Neural progenitor cell (in vitro differentiated cells): ENCODE measurements at regions not wholly inside any gene's neighbourhood (a gene's known extent, or its start where the extent isn't known, plus 50 kb on each side); places are given as distances from the start of the nearest gene placed in this dataset.

Experiments used
- CTCF ChIP-seq: fragments of 200-600 bp; sonication (generic); IDR thresholded peaks from 2 replicates; pipeline ENCODE4 v1.5.1; 2017; ENCODE audit warnings: antibody characterized with exemption, mild to moderate bottlenecking
- EZH2 ChIP-seq: fragments of 200-600 bp; sonication (generic); IDR thresholded peaks from 2 replicates; pipeline ENCODE4 v1.6.1; 2017; ENCODE audit warnings: antibody characterized with exemption, mild to moderate bottlenecking, moderate library complexity
- EZH2phosphoT487 ChIP-seq: fragments of 200-600 bp; sonication (generic); IDR thresholded peaks from 2 replicates; pipeline ENCODE4 v1.6.1; 2017; ENCODE audit warnings: antibody characterized with exemption

- no peak for TF ChIP-seq EZH2
- TF ChIP-seq CTCF, result no peak
- no peak for TF ChIP-seq EZH2phosphoT487
These were observed 221.8 kb downstream of the SPP2 start for GRCh38 chr2:234272069-234272850.
